HG02763 (cell line): ENCODE measurements at regions not wholly inside any gene's neighbourhood (a gene's known extent, or its start where the extent isn't known, plus 50 kb on each side); places are given as distances from the start of the nearest gene placed in this dataset.

ENCODE experiments used
- ATAC-seq: cut with Tn5 transposase; IDR thresholded peaks from one replicate; pipeline ENCODE4 v1.9.1; 2021; ENCODE audit warnings: mild to moderate bottlenecking, moderate library complexity; ENCODE audit not compliant: unreplicated experiment

DNA sequence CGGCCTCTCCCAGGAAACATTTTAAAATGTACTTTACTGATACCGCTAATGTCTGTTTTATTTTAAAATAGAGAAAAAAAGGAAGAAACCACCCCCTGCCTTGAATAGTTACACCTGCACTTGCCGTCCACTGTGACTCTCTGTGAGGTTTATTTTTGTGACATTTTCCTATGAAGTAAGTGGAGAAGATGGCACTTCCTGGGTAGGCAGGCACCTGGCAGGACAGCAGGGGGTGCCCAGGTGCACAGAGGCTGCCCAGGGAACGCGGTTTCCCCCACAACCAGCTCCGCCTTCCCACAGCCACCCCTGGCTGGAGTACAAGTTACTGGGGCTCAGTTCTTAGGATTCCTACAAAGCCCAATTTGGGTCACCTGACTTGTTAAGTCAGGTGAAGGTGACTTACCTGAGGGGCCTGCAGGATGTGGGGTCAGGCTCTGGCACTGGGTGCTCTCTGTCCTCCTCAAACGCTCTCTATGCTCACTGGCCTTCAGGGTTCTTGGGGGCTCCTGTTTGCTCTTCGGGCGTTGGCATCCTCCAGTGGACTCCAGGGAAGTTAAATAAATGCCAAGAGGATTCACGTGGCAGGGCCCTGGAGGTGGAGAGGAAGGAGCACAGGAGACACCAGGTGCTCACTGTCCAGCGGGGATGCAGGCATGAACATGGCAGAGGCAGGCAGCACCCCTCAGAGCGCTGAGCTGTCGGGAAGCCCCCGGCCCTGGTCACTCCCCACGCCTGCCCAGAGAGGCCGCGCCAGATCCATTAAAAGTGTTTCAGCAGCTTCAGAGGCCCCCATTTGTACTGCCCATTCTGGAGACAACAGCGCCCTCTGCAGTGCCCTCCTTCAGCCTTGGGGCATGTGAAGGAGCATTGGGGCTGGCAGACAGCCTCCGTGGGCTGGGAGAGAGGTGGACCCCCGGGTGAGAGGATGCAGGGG is 1021.2 kb downstream of the TBC1D22A start:
- ATAC-seq = no peak

DNA sequence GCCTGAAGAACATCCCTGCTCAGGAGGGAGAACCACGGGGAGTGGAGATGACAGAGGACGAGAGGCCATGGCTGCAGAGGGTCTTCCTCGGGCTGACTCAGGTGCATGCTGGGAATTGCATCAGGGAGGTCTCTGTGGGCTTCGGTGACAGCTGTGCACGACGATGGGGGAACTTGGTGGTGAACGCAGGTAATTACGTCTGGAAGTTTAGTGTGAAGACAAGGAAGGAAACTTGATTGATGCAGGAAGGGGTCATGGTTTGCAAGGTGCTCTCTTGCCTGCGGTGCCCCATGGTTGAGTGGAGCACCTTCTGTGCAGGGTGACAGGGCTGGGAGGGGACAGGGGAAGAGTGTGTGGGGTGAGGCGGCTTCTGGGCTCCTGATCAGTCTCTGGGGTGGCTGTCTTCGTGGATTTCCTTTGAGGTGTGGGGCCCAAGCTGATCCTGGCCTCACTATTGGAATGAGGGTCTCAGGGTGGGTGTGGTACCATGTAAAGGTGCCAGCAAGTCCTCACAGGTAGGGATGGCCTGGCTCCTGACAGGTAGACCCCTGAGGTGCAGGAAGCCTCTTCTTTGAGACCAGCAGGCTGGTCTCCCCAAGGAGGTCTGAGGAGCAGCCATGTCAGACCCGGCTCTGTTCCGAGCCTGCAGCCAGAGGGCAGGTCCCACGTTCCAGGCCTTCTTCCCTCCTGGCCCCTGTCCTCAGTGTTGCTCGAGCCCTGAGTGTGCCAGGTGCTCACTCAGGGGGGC is 1020.1 kb downstream of the TBC1D22A start:
- ATAC-seq = no peak

DNA sequence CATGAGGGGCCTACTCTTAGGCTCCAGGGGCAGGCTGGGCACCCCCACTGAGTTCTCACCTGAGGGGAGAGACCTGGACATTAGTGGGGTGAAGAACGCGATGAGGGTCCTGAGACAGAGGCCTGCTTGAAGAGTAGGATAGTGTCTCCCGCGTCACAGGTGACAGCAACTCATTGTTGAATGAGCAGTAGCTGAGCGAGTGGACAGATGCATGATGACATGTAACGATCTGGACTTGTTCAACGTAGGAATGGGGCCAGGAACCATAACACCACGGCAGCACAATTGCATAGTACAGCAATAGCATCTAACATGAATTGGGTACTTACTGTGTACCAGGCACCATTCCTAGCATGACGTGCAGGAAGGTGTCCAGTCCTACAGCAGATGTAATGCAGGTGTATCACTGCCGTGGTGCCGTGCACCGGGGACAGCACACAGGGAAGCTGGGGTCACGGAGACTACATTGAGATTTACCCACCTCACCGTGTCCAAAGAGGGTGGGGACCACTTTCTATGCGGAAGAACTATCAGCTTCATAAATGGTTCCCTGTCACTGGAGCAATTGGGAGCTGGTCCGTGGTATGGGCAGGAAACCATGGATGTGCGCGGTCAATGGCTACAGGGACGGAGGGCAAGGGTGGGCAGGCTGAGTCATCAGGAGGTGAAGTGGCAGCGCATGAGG is 1019.1 kb downstream of the TBC1D22A start:
- ATAC-seq = no peak

DNA sequence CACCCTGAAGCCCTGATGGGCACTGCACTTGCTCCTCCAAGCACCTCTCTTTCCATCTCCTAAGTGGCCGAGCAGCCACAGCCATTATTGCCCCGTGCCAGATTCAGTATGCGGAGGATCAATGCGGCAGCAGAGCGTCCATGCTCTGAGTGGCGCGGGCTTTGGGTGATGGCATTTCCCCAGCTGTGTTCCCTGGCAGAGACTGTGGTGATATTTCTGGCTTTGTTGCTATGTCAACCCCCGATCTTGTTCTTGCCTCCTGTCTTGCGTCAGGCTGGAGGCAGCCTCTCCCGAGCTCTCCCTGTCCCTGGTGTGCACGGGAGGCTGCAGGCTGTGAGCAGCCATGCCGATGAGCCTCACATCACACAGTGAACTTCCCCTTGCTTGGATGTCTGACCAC is 1018.6 kb downstream of the TBC1D22A start:
- ATAC-seq = no peak

DNA sequence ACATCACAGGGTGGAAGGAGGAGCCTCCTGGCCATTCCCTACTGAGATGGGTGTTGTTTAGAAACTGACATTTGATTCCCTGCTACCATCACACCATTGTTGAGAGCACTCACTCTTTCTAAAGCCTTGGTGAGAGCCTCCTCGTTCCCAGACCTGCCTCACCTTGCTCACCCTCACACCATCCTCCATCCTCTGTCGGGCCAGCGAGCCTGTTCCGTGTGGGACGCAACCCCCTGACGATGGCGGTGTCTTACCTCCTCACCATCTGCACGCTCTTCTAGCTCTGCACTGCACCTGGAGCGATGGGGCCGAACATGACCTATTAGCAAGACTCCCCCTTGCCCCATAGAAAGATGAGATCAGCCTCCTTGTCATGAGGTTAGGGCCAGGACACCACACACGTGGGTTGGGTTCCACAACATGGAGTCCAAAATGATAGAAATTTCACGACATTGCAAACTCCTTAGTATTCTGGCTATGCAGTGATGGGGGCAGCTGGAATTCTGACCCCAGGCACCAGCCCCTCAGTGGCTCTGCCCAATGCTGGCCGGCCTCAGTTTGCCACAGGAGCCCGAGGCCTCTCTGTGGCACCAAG is 1017.9 kb downstream of the TBC1D22A start:
- no peak for ATAC-seq

DNA sequence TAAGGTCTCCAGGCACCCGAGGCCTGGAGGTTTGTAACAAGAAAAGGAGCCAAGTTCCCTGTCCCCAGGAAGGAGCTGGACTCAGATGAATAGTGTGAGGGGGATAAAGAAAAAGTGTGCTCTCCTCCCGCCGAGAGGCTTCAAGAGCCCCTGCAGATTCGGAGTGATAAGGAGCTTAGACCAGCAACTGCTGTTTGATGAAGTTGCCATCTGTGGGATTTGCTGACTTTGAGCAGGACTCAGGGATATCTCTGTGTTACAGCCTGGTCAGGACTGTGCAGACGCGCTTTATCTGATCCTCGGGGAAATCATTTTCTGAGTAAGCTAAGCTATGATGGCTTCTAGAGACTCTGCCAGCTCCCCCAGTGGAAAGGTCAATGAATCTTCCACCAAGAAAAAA is 1017.0 kb downstream of the TBC1D22A start:
- no peak for ATAC-seq

DNA sequence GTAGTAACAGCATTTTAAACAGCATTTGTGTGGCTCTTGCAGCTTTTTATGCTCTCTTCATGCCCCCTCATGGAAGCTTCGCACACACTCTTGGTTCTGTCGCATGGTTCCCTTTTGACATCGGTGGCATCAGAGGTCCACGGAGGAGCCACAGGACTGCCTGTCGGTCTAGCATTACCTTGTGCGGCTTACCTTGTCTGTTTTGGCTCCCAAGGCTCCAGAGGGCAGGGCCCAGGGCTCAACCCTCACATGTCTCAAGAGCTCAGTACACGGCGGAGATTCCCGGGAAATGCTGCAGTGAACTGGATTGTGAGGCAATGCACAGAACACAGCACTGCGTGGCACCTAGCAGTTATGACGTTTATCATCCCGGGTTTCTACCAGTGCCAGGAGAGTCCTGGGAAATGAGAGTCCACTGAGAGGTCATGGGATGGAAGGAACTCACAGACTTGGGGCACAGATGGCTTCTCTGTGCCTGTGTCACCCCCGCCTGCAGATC is 1015.8 kb downstream of the TBC1D22A start:
- no peak for ATAC-seq

DNA sequence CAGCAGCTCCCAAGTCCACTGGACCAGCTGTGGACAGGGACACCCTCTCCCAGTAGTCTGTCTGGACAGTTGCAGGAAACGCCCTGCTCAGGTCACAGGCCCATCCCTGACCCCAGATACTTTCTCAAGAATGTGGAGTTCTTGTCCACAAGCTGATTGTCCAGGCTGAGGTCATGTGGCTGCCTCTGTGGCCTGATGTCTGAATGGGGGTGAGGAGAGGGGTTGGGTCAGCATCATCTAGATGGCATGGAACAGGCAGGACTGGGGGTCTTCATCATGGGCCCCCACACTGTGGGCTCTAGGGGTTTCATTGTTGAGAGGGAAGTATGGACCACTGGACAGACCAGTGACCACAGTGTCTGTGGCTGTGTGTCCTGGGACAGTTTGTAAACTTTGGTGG is 1015.0 kb downstream of the TBC1D22A start:
- no peak for ATAC-seq

DNA sequence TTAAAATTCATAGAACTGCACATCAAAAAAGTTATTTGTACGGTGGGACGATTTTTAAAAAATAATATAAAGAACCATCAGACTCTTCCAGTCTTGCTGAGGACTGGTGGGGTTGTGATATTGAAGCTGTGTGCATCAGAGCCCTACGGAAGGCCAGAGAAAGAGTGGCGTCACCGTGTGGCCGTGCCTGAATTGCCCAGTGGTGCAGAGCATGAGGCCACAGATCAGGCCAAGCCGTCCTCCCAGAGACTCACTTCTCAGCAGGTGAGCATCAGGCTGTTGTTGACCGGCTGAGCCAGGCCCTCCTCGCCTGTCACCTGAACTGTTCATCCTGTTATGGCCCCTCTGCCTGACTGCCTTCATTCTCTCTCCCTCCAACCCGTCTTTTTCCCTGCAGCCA is 1013.9 kb downstream of the TBC1D22A start:
- no peak for ATAC-seq

DNA sequence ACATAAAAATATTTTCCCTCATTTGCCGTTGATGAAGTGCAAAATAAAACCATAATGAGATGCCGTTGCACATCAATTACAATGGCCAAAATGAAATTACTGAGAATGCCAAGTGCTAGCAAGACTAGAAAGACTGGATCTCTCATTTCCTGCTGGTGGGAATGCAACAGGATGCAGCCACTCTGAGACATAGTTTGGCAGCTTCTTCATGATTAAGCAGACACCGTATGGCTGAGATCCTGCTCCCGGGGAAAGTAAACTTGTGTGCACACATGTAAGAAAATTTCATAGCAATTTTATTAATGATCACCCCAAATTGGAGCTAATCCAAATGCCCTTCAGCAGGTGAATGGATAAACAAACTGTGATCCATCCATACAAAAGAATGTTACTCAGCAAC is 1013.2 kb downstream of the TBC1D22A start:
- ATAC-seq = no peak

DNA sequence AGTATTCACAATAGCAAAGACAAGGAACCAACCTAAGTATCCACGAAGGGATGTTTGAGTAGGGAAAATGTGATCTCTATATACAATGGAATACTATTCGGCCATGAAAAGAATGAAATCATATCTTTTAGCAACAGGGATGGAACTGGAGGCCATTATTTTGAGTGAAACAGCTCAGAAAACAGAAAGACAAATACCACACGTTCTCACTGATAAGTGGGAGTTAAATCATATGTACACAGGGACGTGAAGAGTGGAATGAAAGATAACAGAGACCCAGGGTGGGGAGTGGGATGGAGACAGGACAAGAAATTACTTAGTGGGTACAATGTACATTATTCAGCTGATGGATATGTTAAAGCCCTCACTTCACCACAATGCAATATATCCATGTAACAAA is 1012.7 kb downstream of the TBC1D22A start:
- no peak for ATAC-seq

DNA sequence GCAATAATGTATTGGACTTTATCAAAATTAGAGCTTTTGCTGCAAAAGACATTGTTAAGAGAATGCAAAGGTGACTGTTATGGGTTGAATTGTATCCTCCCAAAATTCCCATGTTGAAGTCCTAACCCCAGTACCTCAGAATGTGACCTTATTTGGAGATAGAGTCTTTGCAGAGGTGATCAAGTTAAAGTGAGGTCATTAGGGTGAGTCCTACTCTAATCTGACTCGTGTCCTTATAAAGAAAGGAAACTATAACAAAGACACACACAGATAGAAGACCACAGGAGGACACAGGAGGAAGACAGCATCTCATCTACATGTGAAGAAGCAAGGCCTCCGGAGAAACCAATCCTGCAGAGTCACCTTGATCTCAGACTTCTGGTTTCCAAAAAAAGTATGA is 1011.2 kb downstream of the TBC1D22A start:
- ATAC-seq = no peak

DNA sequence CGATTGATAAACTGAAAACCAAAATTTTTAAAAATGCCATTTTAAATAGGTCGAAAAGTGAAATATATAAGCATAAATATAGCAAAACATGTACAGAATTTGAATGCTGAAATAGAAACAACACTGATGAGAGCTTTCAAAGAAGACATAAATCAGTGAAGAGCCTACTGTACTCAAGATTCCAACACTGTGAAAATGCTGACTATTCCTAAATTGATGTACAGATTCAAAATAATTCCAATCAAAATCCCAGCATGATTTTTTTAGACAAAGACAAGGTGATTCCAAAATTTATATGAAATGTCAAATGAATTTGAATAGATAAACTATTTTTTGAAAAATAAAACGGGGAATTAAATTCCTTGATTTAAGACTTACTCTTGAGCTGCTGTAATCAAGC is 1010.4 kb downstream of the TBC1D22A start:
- ATAC-seq = no peak

DNA sequence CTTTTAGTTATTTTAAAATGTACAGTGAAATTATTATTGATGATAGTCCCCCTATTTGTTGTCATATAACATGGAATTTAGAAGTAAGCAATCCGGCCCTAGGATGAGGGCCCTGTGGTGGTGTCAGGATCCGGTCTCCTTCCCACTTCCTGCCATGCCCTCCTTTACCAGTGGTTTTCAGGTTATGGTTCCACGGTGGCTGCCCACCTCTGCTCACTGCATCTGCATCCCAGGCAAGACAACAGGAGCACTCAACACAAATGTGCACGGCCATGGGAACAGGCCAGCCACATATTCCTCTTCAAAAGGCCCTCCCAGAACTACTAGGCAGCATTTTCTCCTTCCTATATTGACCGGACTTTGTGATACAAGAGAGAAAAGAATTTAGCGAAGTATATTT is 1007.2 kb downstream of the TBC1D22A start:
- no peak for ATAC-seq

DNA sequence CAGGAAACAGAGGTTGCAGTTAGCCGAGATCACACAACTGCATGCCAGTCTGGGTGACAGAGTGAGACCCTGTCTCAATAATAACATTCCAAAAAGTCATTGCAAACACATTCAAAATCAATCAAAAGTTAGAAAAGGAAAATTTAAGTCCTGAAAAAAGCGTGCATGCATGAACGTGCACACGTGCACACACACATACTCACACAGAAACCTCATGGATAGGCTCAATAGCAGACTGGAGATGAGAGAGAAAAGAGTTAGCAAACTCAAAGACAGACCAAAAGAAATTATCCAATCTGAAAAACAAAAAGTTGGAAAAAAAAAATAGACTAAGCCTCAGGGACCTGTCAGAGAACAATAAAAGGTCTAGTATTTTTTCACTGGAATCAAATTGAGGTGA is 1005.6 kb downstream of the TBC1D22A start:
- no peak for ATAC-seq

DNA sequence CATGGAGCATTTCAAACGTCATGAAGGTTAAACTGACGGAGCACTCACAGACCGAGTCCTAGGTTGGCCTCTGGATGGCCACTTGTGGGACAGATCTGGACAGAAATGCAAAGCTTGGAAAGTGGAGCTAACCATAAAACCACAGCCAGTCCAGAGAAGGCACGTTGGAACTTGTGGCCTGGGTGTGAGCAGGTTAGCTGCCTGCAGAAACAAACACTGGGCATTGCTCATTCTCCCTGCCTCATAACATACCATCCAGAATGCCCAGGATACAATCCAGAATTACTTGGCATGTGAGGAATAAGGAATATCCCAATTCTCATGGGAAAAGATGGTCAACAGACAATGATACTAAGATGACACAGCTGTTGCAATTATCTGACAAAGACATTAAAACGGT is 1005.0 kb downstream of the TBC1D22A start:
- ATAC-seq = no peak

DNA sequence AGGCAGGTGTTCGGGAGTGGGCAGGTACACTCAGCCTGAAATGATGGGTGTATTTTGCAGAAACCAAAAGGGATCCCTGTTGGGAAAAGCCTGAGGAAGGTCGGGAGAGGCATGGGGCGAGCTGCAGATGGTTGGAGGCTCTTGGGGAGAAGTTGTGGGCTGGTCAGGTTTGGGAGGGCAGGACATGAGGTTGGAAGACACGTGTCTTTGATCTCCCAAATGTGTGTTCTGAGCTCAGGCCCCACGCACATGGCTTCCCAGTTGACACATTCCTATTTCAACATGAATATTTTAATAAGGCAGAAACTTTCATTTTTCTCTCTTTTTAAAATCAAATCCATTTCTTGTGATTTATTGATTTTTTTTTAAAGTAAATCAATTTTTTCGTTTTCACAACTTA is 1003.3 kb downstream of the TBC1D22A start:
- ATAC-seq = no peak

DNA sequence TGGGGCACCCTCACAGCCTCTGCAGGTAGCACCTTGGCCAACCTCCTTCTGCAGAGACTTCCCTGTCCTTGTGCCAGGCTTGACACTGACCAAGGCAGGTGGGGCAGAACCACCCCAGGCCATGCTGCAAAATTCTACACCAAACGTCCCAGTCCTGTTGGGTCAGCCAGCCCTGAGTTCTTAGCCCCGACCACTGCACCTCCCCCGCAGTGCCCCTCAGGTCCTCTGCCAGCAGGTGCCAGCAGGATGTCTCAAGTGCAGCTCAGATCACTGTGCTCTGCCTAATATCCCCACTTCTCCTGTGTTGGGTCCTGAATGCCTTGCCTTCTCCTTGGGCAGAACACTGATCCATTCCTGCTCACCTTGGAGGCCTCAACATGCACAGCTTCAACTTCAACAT is 999.7 kb downstream of the TBC1D22A start:
- no peak for ATAC-seq

DNA sequence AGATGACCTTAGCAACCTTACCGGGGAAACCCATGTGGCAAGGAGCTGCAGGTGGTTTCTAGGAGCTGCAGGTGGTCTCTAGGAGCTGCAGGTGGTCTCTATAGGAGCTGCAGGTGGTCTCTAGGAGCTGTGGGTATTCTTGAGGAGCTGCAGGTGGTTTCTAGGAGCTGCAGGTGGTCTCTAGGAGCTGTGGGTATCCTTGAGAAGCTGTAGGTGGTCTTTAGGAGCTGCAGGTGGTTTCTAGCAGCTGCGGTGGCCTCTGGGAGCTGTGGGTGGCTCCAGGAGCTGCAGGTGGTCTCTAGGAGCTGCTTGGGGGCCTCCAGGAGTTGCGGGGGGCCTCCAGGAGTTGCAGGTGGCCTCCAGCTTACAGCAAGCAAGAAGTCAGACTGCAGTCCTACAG is 997.5 kb downstream of the TBC1D22A start:
- ATAC-seq = no peak

DNA sequence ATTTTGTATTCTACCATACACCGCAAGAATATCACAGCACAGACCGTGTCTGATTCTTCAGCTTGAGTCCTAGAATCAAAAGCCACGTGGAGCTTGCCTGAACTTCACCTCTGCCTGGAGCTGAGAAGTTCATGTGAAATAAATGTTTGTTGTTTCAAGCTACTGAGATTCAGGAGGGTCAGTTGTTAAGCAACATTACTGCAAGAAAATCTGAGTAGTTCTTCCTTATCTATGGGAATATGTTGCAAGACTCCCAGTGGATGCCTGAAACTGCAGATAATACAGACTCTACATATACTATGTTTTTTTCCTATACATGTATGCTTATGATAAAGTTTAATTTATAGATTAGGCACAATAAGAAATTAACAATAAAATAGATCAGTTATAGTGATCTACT is 995.3 kb downstream of the TBC1D22A start:
- no peak for ATAC-seq

DNA sequence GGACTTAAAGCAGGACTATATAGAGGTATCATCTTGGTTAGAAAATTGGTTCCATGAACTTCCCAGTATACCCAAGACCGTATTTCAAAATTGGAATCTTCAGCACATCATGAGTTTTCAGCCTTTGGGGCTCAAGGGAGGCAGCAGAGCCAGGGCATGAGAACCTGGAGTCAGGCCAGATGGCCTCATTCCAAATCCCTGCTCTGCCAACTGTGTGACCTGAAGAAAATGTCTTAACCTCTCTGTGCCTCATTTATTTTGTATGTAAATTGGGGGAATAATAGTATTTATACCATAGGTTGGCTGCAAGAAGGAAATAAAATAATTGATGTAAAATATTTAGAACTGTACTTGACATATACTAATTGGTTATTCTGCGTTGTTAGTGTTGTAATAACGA is 987.6 kb downstream of the TBC1D22A start:
- no peak for ATAC-seq
